H1 (cell line): ENCODE measurements at regions not wholly inside any gene's neighbourhood (a gene's known extent, or its start where the extent isn't known, plus 50 kb on each side); places are given as distances from the start of the nearest gene placed in this dataset.

Experiments used
- CHD7 ChIP-seq: fragments of 300-600 bp; sonication (generic); IDR thresholded peaks from 2 replicates; pipeline ENCODE4 v1.7.1; 2012; ENCODE audit warnings: low read length, moderate library complexity, mild to moderate bottlenecking, inconsistent platforms; ENCODE audit not compliant: insufficient replicate concordance
- GABPA ChIP-seq: IDR thresholded peaks from 2 replicates; pipeline ENCODE4 v1.6.1; 2011; ENCODE audit warnings: mild to moderate bottlenecking, low read length, moderate library complexity, borderline replicate concordance; ENCODE audit not compliant: insufficient read depth
- KDM5A ChIP-seq: fragments of 200-600 bp; IDR thresholded peaks from 2 replicates; pipeline ENCODE4 v1.7.1; 2012; ENCODE audit warnings: mild to moderate bottlenecking, low read length, inconsistent platforms, mixed read lengths
- RFX5 ChIP-seq: IDR thresholded peaks from 2 replicates; pipeline ENCODE4 v1.6.1; 2011; ENCODE audit warnings: low read depth, low read length, improper control_type of control experiment, borderline replicate concordance
- RNF2 ChIP-seq: fragments of 200-900, 300-1000 bp; sonication (generic); IDR thresholded peaks from 2 replicates; pipeline ENCODE4 v1.7.1; 2016; ENCODE audit warnings: borderline replicate concordance, low read depth, mild to moderate bottlenecking, antibody characterized with exemption, low read length; ENCODE audit not compliant: poor library complexity, severe bottlenecking; ENCODE audit errors: missing control alignments
- RXRA ChIP-seq: IDR thresholded peaks from 2 replicates; pipeline ENCODE4 v1.6.1; 2011; ENCODE audit warnings: low read depth, mild to moderate bottlenecking, low read length, moderate library complexity; ENCODE audit not compliant: insufficient read depth
- SIX5 ChIP-seq: IDR thresholded peaks from 2 replicates; pipeline ENCODE4 v1.6.1; 2011; ENCODE audit warnings: mild to moderate bottlenecking, low read depth, low read length
- TCF12 ChIP-seq: IDR thresholded peaks from 2 replicates; pipeline ENCODE4 v1.6.1; 2011; ENCODE audit warnings: low read depth, mild to moderate bottlenecking, low read length

DNA sequence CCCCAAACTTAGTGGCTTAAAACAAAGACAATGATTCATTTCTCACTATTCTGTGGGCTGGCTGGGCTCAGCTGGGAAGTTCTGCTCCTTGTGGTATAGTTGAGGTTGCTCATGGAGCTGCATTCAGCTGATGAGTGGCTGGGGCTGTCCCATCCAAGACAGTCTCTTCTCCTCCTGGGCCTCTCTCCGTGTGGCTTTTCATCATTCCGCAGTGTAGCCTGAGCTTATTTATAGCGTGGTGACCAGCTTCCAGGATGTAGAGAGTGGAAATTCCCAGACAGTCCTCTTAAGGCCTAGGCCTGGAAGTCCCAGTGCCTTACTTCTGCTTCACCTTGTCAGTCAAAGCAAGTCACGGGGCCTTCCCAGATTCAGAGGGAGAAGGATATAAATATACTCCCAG is 136.7 kb upstream of the DAZL start (continued):
- TF ChIP-seq CHD7 (no peak), RFX5 (no peak), RNF2 (no peak), SIX5 (no peak), KDM5A (no peak), GABPA (no peak), RXRA (no peak), TCF12 (no peak)
- TF ChIP-seq, all 59 proteins: peak for 0
